ENCODE measurements at regions not wholly inside any gene's neighbourhood (a gene's known extent, or its start where the extent isn't known, plus 50 kb on each side); places are given as distances from the start of the nearest gene placed in this dataset.
"Not testable (repeated sequence)": the region's sequence is repeated elsewhere in the genome, so short reads cannot be mapped to it uniquely, and the experiment has no call there.

DNA sequence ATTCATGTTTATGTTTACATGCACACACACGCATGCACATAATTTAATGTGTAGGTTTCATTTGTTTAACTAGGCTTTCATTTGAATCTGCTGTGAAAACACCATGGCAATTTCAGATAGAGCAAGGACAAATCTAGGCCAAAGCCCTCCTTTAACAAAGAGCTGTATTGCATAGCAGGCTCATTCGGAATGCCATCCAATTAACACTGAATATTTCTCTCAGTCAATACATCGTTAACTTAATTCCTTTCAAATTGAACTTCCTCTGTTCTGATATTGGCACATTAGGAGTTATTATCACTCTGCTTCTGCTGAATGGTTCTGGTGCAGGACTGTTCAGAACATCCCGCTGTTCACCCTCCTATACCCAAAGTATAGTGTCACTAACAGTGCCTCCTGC is 435.1 kb upstream of the CDH20 start:
- no peak for ATAC-seq
- no peaks in the 10 kb centered on the region for H3K9me3 Mint-ChIP-seq
- no peak overlapping the region for H3K27ac Mint-ChIP-seq
- H3K27me3 Mint-ChIP-seq = no peaks in the 10 kb centered on the region
- no peak overlapping the region for H3K4me3 Mint-ChIP-seq
- no peaks in the 10 kb centered on the region for H3K36me3 Mint-ChIP-seq
- H3K4me1 Mint-ChIP-seq = no peaks in the 10 kb centered on the region

DNA sequence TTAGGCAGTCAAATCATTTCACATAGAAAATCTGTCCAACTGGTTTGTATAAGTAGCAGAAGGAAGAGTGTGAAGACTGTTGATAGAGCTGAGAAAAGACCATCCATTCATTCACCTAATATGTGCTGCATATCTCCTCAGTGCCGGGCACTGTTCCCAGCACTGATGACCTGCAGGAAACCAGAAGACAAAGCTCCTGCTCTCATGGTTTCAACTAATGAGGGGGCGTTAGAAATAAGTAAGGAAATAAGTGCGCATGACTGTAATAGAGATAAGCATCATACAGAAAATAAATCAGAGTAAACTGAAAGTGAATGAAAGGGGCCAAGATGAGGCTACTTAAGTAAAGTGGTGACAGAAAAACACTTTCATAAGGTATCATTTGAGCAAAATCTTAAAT is 427.5 kb upstream of the CDH20 start:
- ATAC-seq = no peak
- H3K27me3 Mint-ChIP-seq = no peaks in the 10 kb centered on the region
- H3K9me3 Mint-ChIP-seq = no peaks in the 10 kb centered on the region
- no peak overlapping the region for H3K27ac Mint-ChIP-seq
- H3K36me3 Mint-ChIP-seq = no peaks in the 10 kb centered on the region
- no peak overlapping the region for H3K4me3 Mint-ChIP-seq
- H3K4me1 Mint-ChIP-seq = no peaks in the 10 kb centered on the region

DNA sequence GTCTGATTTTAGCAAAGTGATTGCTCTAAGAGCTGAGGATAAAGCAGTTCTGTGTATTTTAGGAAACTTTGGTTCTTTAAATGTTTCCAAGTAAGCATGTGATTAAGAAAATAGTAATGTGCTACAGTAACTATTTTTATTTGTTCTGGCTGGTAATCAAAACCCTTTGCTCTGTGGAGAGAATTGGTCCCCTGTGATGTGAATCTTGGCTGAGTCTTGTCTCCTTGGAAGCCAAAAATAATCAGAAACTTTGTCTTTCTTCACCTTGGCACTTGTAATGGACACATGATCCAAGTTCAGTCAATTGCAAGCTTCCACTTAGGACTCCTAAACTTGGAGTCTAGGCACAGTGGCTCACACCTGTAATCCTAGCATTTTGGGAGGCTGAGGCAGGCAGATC is 422.7 kb upstream of the CDH20 start:
- no peak for ATAC-seq
- Mint-ChIP-seq H3K27me3 (no peaks in the 10 kb centered on the region), H3K27ac (no peak overlapping the region), H3K4me3 (no peak overlapping the region), H3K4me1 (no peaks in the 10 kb centered on the region), H3K9me3 (no peaks in the 10 kb centered on the region), H3K36me3 (no peaks in the 10 kb centered on the region)

DNA sequence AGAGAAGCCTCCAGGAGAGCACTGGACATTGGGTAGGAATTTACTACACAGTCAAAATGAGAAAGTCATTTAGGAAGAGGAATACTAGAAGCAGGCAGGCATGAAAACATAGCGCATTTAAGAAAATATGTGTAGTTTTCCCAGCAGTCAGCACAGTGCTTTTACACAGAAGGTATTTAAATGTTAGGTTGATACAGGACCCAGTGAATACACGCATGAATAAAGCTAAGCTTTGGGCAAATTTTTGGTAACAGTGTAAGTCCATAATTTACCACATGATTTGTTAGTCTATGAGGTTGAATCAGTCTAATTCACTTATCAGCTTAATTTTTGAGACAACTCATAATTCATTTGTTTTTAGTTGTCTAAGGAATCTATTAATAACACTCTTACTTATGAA is 421.7 kb upstream of the CDH20 start:
- no peaks in the 10 kb centered on the region for H3K4me1 Mint-ChIP-seq
- H3K4me3 Mint-ChIP-seq = no peak overlapping the region
- no peaks in the 10 kb centered on the region for H3K36me3 Mint-ChIP-seq
- no peaks in the 10 kb centered on the region for H3K9me3 Mint-ChIP-seq
- no peak overlapping the region for H3K27ac Mint-ChIP-seq
- no peaks in the 10 kb centered on the region for H3K27me3 Mint-ChIP-seq
- no peak for ATAC-seq

GRCh38 chr18:60915160-60915559 is 418.1 kb upstream of the CDH20 start:
- Mint-ChIP-seq H3K9me3 (no peaks in the 10 kb centered on the region), H3K36me3 (no peaks in the 10 kb centered on the region), H3K27me3 (no peaks in the 10 kb centered on the region), H3K4me1 (no peaks in the 10 kb centered on the region), H3K27ac (no peak overlapping the region), H3K4me3 (no peak overlapping the region)
- ATAC-seq = no peak

GRCh38 chr18:60918862-60919261 is 414.4 kb upstream of the CDH20 start:
- not testable (repeated sequence) for H3K36me3 Mint-ChIP-seq, H3K27me3 Mint-ChIP-seq, H3K4me1 Mint-ChIP-seq, ATAC-seq, H3K9me3 Mint-ChIP-seq, H3K4me3 Mint-ChIP-seq, H3K27ac Mint-ChIP-seq

GRCh38 chr18:60925892-60926291 is 407.3 kb upstream of the CDH20 start:
- H3K9me3 Mint-ChIP-seq = peaks cover 3% of the 10 kb centered on the region
- no peak overlapping the region for H3K27ac Mint-ChIP-seq
- ATAC-seq = no peak
- H3K27me3 Mint-ChIP-seq = no peaks in the 10 kb centered on the region
- no peaks in the 10 kb centered on the region for H3K36me3 Mint-ChIP-seq
- no peaks in the 10 kb centered on the region for H3K4me1 Mint-ChIP-seq
- H3K4me3 Mint-ChIP-seq = no peak overlapping the region

- ATAC-seq = no peak
- Mint-ChIP-seq H3K27me3 (no peaks in the 10 kb centered on the region), H3K4me1 (no peaks in the 10 kb centered on the region), H3K27ac (no peak overlapping the region), H3K36me3 (no peaks in the 10 kb centered on the region), H3K9me3 (peaks cover 3% of the 10 kb centered on the region), H3K4me3 (no peak overlapping the region)
Measured at GRCh38 chr18:60929966-60930365, 403.3 kb upstream of the CDH20 start.

DNA sequence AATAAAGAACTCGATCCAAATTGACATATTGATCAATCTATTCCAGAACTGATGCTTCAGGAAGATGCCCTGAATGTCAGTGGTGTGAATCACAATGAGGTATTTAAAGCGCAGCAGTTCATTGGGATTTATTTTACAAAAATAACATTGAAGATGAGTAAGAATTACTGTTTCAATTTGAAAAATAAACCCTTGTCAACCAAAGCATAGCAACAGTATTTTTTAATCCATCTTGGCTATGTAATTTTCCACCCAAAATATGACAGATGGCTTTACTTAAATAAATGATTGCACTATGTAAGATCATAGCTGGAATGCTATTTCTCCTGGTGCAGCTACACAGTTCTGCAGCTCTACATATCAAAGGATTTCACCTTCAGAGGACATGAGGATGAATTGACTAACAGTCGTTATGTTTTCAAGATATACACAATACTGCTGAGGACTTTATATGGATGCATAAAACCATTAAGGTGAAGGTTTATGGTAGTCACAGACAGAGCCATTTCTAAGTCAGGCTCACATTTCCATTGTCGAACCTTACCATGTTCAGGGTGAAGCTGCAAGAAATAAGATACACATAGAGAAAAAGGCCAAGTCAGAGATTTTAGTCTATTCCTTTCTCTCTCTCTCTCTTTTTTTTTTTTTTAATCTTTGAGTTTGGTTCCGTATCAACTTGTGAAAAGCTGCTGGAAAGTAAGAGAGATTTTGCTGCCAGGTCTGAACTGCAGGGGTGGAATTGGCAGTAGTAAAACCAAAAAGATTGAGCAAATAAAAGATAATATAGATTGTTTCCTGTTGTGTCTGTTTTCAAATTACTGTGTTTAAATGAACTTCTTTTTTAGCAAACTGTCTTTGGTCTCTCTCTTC is 398.0 kb upstream of the CDH20 start:
- H3K4me3 Mint-ChIP-seq = no peak overlapping the region
- H3K27ac Mint-ChIP-seq = no peak overlapping the region
- ATAC-seq = no peak
- H3K4me1 Mint-ChIP-seq = no peaks in the 10 kb centered on the region
- H3K36me3 Mint-ChIP-seq = no peaks in the 10 kb centered on the region
- no peaks in the 10 kb centered on the region for H3K9me3 Mint-ChIP-seq
- H3K27me3 Mint-ChIP-seq = no peaks in the 10 kb centered on the region

DNA sequence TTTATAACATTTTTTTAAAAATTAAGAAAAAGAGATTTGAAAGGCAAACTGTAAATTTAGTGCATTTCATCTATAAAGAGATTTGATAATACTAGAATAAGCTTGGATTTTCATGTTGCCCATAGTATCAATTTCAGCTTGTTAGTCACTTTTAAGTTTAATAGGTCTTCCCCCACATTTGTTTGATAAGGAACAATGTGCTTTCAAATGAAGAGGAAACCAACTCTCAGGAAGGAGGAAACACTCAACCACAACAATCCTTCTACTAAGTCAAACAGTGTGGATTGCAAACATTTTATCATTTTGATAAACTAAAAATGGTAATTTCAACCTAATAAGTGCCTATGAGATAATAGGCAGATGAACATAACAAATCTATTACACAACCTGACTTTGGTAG is 397.1 kb upstream of the CDH20 start:
- ATAC-seq = no peak
- Mint-ChIP-seq H3K4me1 (no peaks in the 10 kb centered on the region), H3K36me3 (no peaks in the 10 kb centered on the region), H3K9me3 (no peaks in the 10 kb centered on the region), H3K27ac (no peak overlapping the region), H3K4me3 (no peak overlapping the region), H3K27me3 (no peaks in the 10 kb centered on the region)

- ATAC-seq = no peak
- H3K4me1 Mint-ChIP-seq = no peaks in the 10 kb centered on the region
- no peak overlapping the region for H3K4me3 Mint-ChIP-seq
- H3K36me3 Mint-ChIP-seq = no peaks in the 10 kb centered on the region
- H3K9me3 Mint-ChIP-seq = no peaks in the 10 kb centered on the region
- no peak overlapping the region for H3K27ac Mint-ChIP-seq
- no peaks in the 10 kb centered on the region for H3K27me3 Mint-ChIP-seq
Measured at GRCh38 chr18:60943297-60943696, 389.9 kb upstream of the CDH20 start.

- no peak for ATAC-seq
- no peaks in the 10 kb centered on the region for H3K36me3 Mint-ChIP-seq
- H3K27me3 Mint-ChIP-seq = no peaks in the 10 kb centered on the region
- no peak overlapping the region for H3K27ac Mint-ChIP-seq
- no peaks in the 10 kb centered on the region for H3K9me3 Mint-ChIP-seq
- no peak overlapping the region for H3K4me3 Mint-ChIP-seq
- H3K4me1 Mint-ChIP-seq = no peaks in the 10 kb centered on the region
Measured at GRCh38 chr18:60950634-60951033, 382.6 kb upstream of the CDH20 start.

GRCh38 chr18:60951091-60951490 is 382.1 kb upstream of the CDH20 start:
- no peaks in the 10 kb centered on the region for H3K9me3 Mint-ChIP-seq
- H3K4me1 Mint-ChIP-seq = no peaks in the 10 kb centered on the region
- H3K36me3 Mint-ChIP-seq = no peaks in the 10 kb centered on the region
- ATAC-seq = no peak
- H3K4me3 Mint-ChIP-seq = no peak overlapping the region
- H3K27me3 Mint-ChIP-seq = no peaks in the 10 kb centered on the region
- H3K27ac Mint-ChIP-seq = no peak overlapping the region

DNA sequence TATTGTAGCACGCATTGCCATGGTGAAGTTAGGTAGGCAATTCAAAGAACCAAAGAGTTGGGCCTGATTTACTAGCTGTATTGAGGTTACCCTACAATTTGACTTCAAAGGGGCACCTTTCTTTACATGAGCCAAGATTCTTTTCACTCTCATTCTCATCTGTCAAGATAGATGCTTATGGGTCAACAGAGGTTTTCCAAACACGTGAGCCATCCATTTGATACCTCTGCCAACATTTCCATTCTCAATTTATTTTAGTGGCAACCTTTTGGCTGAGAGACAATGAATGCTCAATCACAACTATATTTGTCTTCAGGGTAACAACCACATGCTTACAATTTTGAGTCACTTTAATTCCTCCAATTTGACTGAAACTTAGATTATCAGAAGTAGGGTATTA is 370.6 kb upstream of the CDH20 start:
- ATAC-seq = no peak
- H3K4me1 Mint-ChIP-seq = no peaks in the 10 kb centered on the region
- H3K9me3 Mint-ChIP-seq = no peaks in the 10 kb centered on the region
- no peak overlapping the region for H3K4me3 Mint-ChIP-seq
- H3K27me3 Mint-ChIP-seq = no peaks in the 10 kb centered on the region
- no peaks in the 10 kb centered on the region for H3K36me3 Mint-ChIP-seq
- no peak overlapping the region for H3K27ac Mint-ChIP-seq

- no peaks in the 10 kb centered on the region for H3K4me1 Mint-ChIP-seq
- H3K9me3 Mint-ChIP-seq = peaks cover 4% of the 10 kb centered on the region
- no peak overlapping the region for H3K27ac Mint-ChIP-seq
- ATAC-seq = no peak
- no peaks in the 10 kb centered on the region for H3K36me3 Mint-ChIP-seq
- H3K27me3 Mint-ChIP-seq = no peaks in the 10 kb centered on the region
- H3K4me3 Mint-ChIP-seq = no peak overlapping the region
Measured at GRCh38 chr18:60965856-60966255, 367.4 kb upstream of the CDH20 start.

- no peaks in the 10 kb centered on the region for H3K4me1 Mint-ChIP-seq
- peaks cover 4% of the 10 kb centered on the region for H3K9me3 Mint-ChIP-seq
- H3K27ac Mint-ChIP-seq = no peak overlapping the region
- H3K36me3 Mint-ChIP-seq = no peaks in the 10 kb centered on the region
- ATAC-seq = no peak
- no peaks in the 10 kb centered on the region for H3K27me3 Mint-ChIP-seq
- H3K4me3 Mint-ChIP-seq = no peak overlapping the region
Measured at GRCh38 chr18:60966876-60967275, 366.4 kb upstream of the CDH20 start.

Measured in stimulated activated memory B cell treated with anti-CD40 and anti-IgM and Interleukin-4, amounts not matched to agents 10 μg/mL and 1 μg/mL and 100 μg/mL, for 72 hours (primary cell).